Loucy (cell line): ENCODE measurements at regions not wholly inside any gene's neighbourhood (a gene's known extent, or its start where the extent isn't known, plus 50 kb on each side); places are given as distances from the start of the nearest gene placed in this dataset.

Source experiments
- H2AFZ ChIP-seq: fragments of 200-600 bp; sonication (generic); 2 replicates; pipeline ENCODE4 v1.6.0; 2016; ENCODE audit warnings: antibody characterized with exemption, mild to moderate bottlenecking, low read length, moderate library complexity
- H3F3A ChIP-seq: fragments of 200-600 bp; 2 replicates; pipeline ENCODE4 v1.6.0; 2016; ENCODE audit warnings: antibody characterized with exemption, low read depth, mild to moderate bottlenecking
- H3K27me3 ChIP-seq: fragments of 200-600 bp; sonication (generic); 2 replicates; pipeline ENCODE4 v1.6.1; 2014; ENCODE audit warnings: low read length, mild to moderate bottlenecking; ENCODE audit not compliant: insufficient read depth, poor library complexity, severe bottlenecking
- H3K36me3 ChIP-seq: fragments of 200-600 bp; sonication (generic); 2 replicates; pipeline ENCODE4 v1.6.1; 2016; ENCODE audit warnings: low read length; ENCODE audit not compliant: insufficient read depth
- H3K4me1 ChIP-seq: fragments of 200-600 bp; sonication (generic); 2 replicates; pipeline ENCODE4 v1.5.1; 2014; ENCODE audit warnings: low read length, mild to moderate bottlenecking; ENCODE audit not compliant: insufficient read depth, poor library complexity, severe bottlenecking
- H3K4me2 ChIP-seq: fragments of 200-600 bp; sonication (generic); 2 replicates; pipeline ENCODE4 v1.6.0; 2014; ENCODE audit warnings: antibody characterized with exemption, low read length, low read depth, mild to moderate bottlenecking; ENCODE audit not compliant: poor library complexity, severe bottlenecking
- H3K4me3 ChIP-seq: fragments of 200-600 bp; sonication (generic); 2 replicates; pipeline ENCODE4 v1.5.1; 2014; ENCODE audit warnings: low read length, mild to moderate bottlenecking, mixed read lengths; ENCODE audit not compliant: poor library complexity, severe bottlenecking
- H3K79me2 ChIP-seq: fragments of 200-600 bp; sonication (generic); 2 replicates; pipeline ENCODE4 v1.6.1; 2014; ENCODE audit warnings: low read length; ENCODE audit not compliant: insufficient read depth
- H3K9ac ChIP-seq: fragments of 200-600 bp; sonication (generic); 2 replicates; pipeline ENCODE4 v1.6.0; 2014; ENCODE audit warnings: mild to moderate bottlenecking, low read depth, low read length, moderate library complexity; ENCODE audit not compliant: poor library complexity, severe bottlenecking
- H3K9me2 ChIP-seq: fragments of 200-600 bp; sonication (generic); replicated peaks from 2 replicates; pipeline ENCODE4 v1.6.1; 2016; ENCODE audit warnings: low read depth, low read length, mixed read lengths
- H3K9me3 ChIP-seq: fragments of 200-600 bp; sonication (generic); 2 replicates; pipeline ENCODE4 v1.6.1; 2014; ENCODE audit warnings: mild to moderate bottlenecking, antibody characterized with exemption, low read length, low read depth; ENCODE audit not compliant: insufficient read depth
- H4K20me1 ChIP-seq: fragments of 200-600 bp; sonication (generic); 2 replicates; pipeline ENCODE4 v1.6.0; 2014; ENCODE audit warnings: antibody characterized with exemption, low read length, mild to moderate bottlenecking; ENCODE audit not compliant: insufficient read depth, poor library complexity, severe bottlenecking
- EZH2phosphoT487 ChIP-seq: fragments of 200-600 bp; IDR thresholded peaks from 2 replicates; pipeline ENCODE4 v1.6.1; 2018; ENCODE audit warnings: antibody characterized with exemption, mild to moderate bottlenecking, moderate library complexity, borderline replicate concordance
- TF ChIP-seq, protein P1 (sequence below): fragments of 200-600 bp; sonication (generic); conservative IDR thresholded peaks from 2 replicates; pipeline ENCODE4 v1.5.1; 2014; ENCODE audit warnings: mild to moderate bottlenecking, antibody characterized with exemption, low read length

DNA sequence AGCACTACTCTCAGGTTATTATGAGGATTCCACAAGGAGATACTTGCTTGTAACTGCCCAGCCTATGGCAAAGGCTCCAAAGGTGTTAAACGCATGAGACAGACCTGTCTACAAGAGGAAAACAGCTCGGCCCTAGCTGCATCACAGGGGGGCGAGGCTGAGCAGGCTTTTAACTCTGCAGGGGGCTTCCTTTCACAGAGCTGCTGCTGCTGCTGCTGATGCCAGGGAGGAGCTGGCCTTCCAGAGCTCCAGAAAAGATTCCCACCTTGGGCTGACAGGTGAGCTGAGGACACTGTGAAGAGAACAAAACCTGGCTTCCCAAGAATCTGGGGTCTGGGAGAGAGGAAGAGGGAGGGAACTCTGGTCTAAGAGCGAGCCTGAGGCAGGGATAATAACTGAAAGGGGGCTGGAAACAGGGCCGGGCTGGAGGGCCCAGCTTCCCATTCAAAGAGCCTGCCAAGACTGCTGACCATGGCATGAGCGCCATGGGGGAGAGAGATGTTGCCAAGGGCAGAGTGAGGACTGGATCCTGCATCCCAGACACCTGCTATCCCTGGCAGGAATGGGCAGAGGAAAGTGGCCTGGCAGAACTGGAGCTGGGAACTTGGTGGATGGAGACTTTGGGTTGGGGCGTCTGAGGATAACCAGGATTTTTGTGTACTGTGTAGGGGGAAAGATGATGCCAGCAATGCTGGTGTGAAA is 211.1 kb upstream of the LRFN2 start:
- Histone ChIP-seq H3F3A (no peaks in the 10 kb centered on the region), H3K4me1 (peaks cover 33% of the 10 kb centered on the region), H3K36me3 (no peaks in the 10 kb centered on the region), H3K27me3 (no peaks in the 10 kb centered on the region), H3K9ac (no peak overlapping the region), H3K4me2 (peak overlapping the region; percentile 20), H3K9me2 (no peaks in the 10 kb centered on the region), H4K20me1 (no peaks in the 10 kb centered on the region), H2AFZ (no peak overlapping the region), H3K4me3 (no peak overlapping the region), H3K79me2 (no peaks in the 10 kb centered on the region), H3K9me3 (no peaks in the 10 kb centered on the region)
- TF ChIP-seq, protein P1, sequence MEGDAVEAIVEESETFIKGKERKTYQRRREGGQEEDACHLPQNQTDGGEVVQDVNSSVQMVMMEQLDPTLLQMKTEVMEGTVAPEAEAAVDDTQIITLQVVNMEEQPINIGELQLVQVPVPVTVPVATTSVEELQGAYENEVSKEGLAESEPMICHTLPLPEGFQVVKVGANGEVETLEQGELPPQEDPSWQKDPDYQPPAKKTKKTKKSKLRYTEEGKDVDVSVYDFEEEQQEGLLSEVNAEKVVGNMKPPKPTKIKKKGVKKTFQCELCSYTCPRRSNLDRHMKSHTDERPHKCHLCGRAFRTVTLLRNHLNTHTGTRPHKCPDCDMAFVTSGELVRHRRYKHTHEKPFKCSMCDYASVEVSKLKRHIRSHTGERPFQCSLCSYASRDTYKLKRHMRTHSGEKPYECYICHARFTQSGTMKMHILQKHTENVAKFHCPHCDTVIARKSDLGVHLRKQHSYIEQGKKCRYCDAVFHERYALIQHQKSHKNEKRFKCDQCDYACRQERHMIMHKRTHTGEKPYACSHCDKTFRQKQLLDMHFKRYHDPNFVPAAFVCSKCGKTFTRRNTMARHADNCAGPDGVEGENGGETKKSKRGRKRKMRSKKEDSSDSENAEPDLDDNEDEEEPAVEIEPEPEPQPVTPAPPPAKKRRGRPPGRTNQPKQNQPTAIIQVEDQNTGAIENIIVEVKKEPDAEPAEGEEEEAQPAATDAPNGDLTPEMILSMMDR: 0 out of 2 replicates have a peak, but pooled peaks have one; percentile 9
- TF ChIP-seq EZH2phosphoT487: no peak

DNA sequence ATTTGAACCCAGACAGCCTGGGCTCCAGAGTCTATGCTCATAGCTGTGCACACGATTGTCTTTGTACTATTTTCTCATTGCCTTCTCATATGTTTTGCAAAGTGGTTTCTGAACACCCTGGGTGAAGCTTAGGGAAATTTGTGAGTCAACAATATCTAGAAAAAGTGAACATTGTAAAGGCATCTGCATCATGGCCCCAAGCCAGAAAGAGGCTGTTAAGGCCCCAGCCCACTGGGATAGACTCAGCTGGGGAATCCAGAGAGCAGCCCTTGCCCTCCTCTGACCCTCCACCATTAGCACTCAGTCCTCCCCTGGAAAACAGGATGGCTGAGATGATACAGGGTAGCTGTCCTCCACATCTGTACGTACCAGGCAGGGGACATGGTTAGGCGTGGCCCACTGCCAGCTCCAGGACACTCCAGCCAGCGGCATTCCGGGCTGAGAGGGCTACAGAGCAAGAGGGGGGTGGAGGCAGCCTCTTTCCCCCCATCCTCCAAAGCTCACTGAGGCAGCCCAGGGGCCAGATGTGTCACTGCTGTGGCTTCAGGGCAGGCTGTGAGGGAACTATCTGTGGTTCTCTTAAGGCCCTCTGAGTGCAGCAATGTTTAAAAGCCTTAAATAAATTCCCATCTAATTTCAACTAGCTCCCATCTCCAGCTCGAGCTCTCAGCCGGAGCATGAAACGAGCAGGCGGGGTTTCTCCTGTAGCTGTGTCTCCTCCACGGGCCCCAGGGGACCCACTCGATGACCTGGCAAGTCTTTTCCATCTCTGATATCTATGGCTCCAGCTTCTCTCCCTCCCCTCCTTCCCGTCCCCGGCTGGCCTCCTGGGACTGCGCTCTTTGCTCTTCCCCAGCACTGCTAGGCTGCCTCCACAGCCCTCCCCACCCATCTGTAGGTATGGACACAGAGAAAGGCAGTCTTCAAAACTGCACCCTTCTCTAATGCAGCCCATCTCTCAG is 209.4 kb upstream of the LRFN2 start:
- H3K9me2 ChIP-seq: no peaks in the 10 kb centered on the region
- no peak overlapping the region for H3K4me2 ChIP-seq
- H3K4me3 ChIP-seq: no peak overlapping the region

DNA sequence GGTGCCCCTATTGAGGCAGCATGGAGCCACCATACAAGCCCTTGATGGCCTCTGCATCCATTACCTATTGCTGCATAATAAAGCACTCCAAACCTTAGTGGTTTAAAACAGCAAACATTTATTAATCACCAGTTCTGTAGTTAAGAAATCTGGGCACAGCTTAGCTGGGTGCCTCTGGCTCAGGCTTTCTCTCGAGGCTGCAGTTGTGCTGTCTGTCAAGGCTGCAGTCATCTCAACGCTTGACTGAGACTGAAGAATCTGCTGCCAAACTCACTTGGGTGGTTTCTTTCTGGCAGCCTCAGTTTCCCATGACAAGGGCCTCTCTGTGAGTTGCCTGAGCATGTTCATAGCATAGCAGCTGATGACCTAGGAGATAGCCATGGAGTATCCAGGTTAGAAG is 207.4 kb upstream of the LRFN2 start:
- H3K79me2 ChIP-seq: no peaks in the 10 kb centered on the region
- H3K27me3 ChIP-seq: no peaks in the 10 kb centered on the region
- no peak for TF ChIP-seq EZH2phosphoT487
- TF ChIP-seq, protein P1: no peak
- H3K36me3 ChIP-seq: no peaks in the 10 kb centered on the region
- no peaks in the 10 kb centered on the region for H3K9me3 ChIP-seq
- no peaks in the 10 kb centered on the region for H3K9me2 ChIP-seq
- no peaks in the 10 kb centered on the region for H4K20me1 ChIP-seq
- no peak overlapping the region for H3K4me3 ChIP-seq
- no peak overlapping the region for H2AFZ ChIP-seq
- H3K9ac ChIP-seq: no peak overlapping the region
- peaks cover 24% of the 10 kb centered on the region for H3K4me1 ChIP-seq
- H3K4me2 ChIP-seq: no peak overlapping the region
- no peaks in the 10 kb centered on the region for H3F3A ChIP-seq

More for the DNA sequence above, 209.4 kb upstream of the LRFN2 start:
- Histone ChIP-seq H3K79me2 (no peaks in the 10 kb centered on the region), H3F3A (no peaks in the 10 kb centered on the region), H3K9me3 (no peaks in the 10 kb centered on the region), H3K36me3 (no peaks in the 10 kb centered on the region), H2AFZ (no peak overlapping the region), H3K9ac (no peak overlapping the region), H4K20me1 (no peaks in the 10 kb centered on the region), H3K4me1 (peaks cover 18% of the 10 kb centered on the region), H3K27me3 (no peaks in the 10 kb centered on the region)
- TF ChIP-seq EZH2phosphoT487: no peak
- TF ChIP-seq, protein P1: no peak
